Thyroid gland (tissue), 4 donors: ENCODE measurements at regions not wholly inside any gene's neighbourhood (a gene's known extent, or its start where the extent isn't known, plus 50 kb on each side); places are given as distances from the start of the nearest gene placed in this dataset.

Experiments
- CTCF ChIP-seq, 6 experiments: fragments of 200-600 bp in 3 of 6; fragments of 450-650 bp in 3 of 6; sonication (generic) in 3 of 6; IDR thresholded peaks; one replicate each; pipeline ENCODE4 v1.5.1; 2016 to 2019; ENCODE audit warnings: antibody characterized with exemption in 6 of 6, mild to moderate bottlenecking in 2 of 6, inconsistent platforms in 1 of 6, moderate library complexity in 1 of 6
- POLR2A ChIP-seq, 2 donors: fragments of 450-650 bp; IDR thresholded peaks; one replicate each; pipeline ENCODE4 v1.6.1; 2017; ENCODE audit warnings: antibody characterized with exemption in 2 of 2, mild to moderate bottlenecking in 2 of 2, moderate library complexity in 1 of 2

- TF ChIP-seq POLR2A (IDR thresholded peaks at IDR 0.05) (no peak), CTCF (IDR thresholded peaks at IDR 0.05) (no peak)
These were observed 78.0 kb upstream of the DRD2 start for GRCh38 chr11:113553235-113553634.
